Lung (tissue), 11 donors: ENCODE measurements at regions not wholly inside any gene's neighbourhood (a gene's known extent, or its start where the extent isn't known, plus 50 kb on each side); places are given as distances from the start of the nearest gene placed in this dataset.
"Not testable (repeated sequence)": the region's sequence is repeated elsewhere in the genome, so short reads cannot be mapped to it uniquely, and the experiment has no call there.

Source experiments
- ATAC-seq: fragments of 200-7000 bp; cut with Tn5 transposase; one replicate; pipeline ENCODE4 v1.9.1; 2020; ENCODE audit warnings: moderate number of reproducible peaks; ENCODE audit not compliant: insufficient read depth, low FRiP score
- DNase-seq, 3 donors: peaks; one replicate each; pipeline ENCODE4 v3.0.0-alpha.2; 2013 to 2017
- H3K27ac ChIP-seq, 2 donors: one replicate each; pipeline ENCODE4 v1.5.1; 2013; ENCODE audit warnings: mild to moderate bottlenecking in 2 of 2, moderate library complexity in 2 of 2, control low read depth in 1 of 2, inconsistent platforms in 1 of 2, low read depth in 1 of 2, low read length in 1 of 2
- H3K27me3 ChIP-seq, 3 donors: one replicate each; pipeline ENCODE4 v1.5.1; 2013; ENCODE audit warnings: low read length in 2 of 3; ENCODE audit not compliant: control insufficient read depth in 3 of 3, insufficient read depth in 3 of 3
- H3K36me3 ChIP-seq, 4 donors: one replicate each; pipeline ENCODE4 v1.5.1; 2013; ENCODE audit warnings: low read length in 4 of 4, mild to moderate bottlenecking in 1 of 4, moderate library complexity in 1 of 4; ENCODE audit not compliant: control insufficient read depth in 4 of 4, insufficient read depth in 4 of 4
- H3K4me1 ChIP-seq, 5 donors: one replicate each; pipeline ENCODE4 v1.5.1; 2013; ENCODE audit warnings: low read length in 5 of 5, mild to moderate bottlenecking in 2 of 5, moderate library complexity in 1 of 5; ENCODE audit not compliant: control insufficient read depth in 5 of 5, insufficient read depth in 5 of 5
- H3K4me3 ChIP-seq: one replicate; pipeline ENCODE4 v1.5.1; 2013; ENCODE audit warnings: mild to moderate bottlenecking, control low read depth, moderate library complexity
- H3K9ac ChIP-seq, 2 donors: one replicate each; pipeline ENCODE4 v1.5.1; 2013; ENCODE audit warnings: low read length in 2 of 2, control low read depth in 1 of 2; ENCODE audit not compliant: insufficient read depth in 1 of 2
- H3K9me3 ChIP-seq, 4 donors: one replicate each; pipeline ENCODE4 v1.5.1; 2013; ENCODE audit warnings: low read length in 3 of 4, mild to moderate bottlenecking in 1 of 4, moderate library complexity in 1 of 4; ENCODE audit not compliant: control insufficient read depth in 4 of 4, insufficient read depth in 3 of 4
- WGBS, 2 donors: extraction: QIAGEN DNeasy Blood & Tissue Kit; methylation state at CpG; one replicate each; pipeline ENCODE4 v1.1.7; 2013; 5-methylcytosine and 5-hydroxymethylcytosine counted together
- TF ChIP-seq, protein P1 (sequence below): IDR thresholded peaks from 2 replicates; pipeline ENCODE4 v1.5.1; 2012; ENCODE audit warnings: mild to moderate bottlenecking; ENCODE audit errors: control extremely low read depth, extremely low read depth
- donor health status: control.
- donor health status: control.
- donor health status: Bipolar disorder and iron deficiency.
- donor health status: healthy.
- donor health status: DM: yes; HTN: yes; CAD: no.

- Histone ChIP-seq H3K27me3 (no peaks in the 10 kb centered on the region), H3K27ac (no peak overlapping the region), H3K9ac (no peak overlapping the region), H3K4me3 (no peak overlapping the region), H3K9me3 (no peaks in the 10 kb centered on the region), H3K4me1 (no peaks in the 10 kb centered on the region), H3K36me3 (no peaks in the 10 kb centered on the region)
- DNase-seq = no peak
- ATAC-seq = no peak
- WGBS, 2 donors = 94 to 97% methylated on average over 15 of the region's 15 CpGs
- TF ChIP-seq, protein P1, sequence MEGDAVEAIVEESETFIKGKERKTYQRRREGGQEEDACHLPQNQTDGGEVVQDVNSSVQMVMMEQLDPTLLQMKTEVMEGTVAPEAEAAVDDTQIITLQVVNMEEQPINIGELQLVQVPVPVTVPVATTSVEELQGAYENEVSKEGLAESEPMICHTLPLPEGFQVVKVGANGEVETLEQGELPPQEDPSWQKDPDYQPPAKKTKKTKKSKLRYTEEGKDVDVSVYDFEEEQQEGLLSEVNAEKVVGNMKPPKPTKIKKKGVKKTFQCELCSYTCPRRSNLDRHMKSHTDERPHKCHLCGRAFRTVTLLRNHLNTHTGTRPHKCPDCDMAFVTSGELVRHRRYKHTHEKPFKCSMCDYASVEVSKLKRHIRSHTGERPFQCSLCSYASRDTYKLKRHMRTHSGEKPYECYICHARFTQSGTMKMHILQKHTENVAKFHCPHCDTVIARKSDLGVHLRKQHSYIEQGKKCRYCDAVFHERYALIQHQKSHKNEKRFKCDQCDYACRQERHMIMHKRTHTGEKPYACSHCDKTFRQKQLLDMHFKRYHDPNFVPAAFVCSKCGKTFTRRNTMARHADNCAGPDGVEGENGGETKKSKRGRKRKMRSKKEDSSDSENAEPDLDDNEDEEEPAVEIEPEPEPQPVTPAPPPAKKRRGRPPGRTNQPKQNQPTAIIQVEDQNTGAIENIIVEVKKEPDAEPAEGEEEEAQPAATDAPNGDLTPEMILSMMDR = no peak
Observed at GRCh38 chr12:19616781-19617180, 177.5 kb downstream of the AEBP2 start.

- 82 to 88% methylated on average over 7 of the region's 7 CpGs for WGBS, 2 donors
- Histone ChIP-seq H3K9ac (no peak overlapping the region), H3K4me1 (peaks cover 0 to 6% (median 0%) of the 10 kb centered on the region in 5 donors), H3K4me3 (no peak overlapping the region), H3K36me3 (no peaks in the 10 kb centered on the region), H3K27me3 (no peaks in the 10 kb centered on the region), H3K27ac (no peak overlapping the region), H3K9me3 (no peaks in the 10 kb centered on the region)
- ATAC-seq (no peak), DNase-seq (no peak)
- TF ChIP-seq, protein P1 = no peak
Observed at GRCh38 chr12:19620222-19620621, 180.9 kb downstream of the AEBP2 start.

DNA sequence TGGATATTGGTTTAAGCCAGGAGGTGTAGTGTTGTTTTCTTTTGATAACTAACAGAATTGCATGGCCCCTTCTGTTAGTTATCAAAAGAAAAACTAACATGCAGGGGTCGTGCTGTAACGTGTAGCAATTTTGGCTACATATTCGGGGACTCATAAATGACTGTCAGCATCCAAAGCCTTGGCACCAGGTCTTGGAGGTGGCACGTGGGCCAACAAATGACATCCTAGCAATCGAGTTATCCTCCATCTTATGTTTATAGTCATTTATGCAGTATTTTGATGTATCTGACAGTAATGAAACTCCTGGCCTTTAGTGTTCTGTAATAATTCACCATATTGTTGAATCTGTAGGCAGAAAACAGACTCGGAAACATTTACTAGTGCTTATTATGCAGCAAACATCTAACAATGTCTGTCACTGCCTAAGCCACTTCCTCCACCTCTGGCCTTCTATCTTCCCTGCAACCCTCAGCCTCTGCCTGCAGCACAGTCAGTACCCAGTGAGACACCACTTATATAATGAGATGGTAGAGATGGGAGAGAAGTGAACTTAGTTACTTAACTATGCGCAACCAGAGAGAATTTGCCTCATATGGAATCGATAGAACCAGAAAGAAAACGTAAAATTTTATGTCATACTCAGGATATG lies 184.6 kb downstream of the AEBP2 start:
- Histone ChIP-seq H3K27me3 (no peaks in the 10 kb centered on the region), H3K4me3 (no peak overlapping the region), H3K9ac (no peak overlapping the region), H3K27ac (no peak overlapping the region), H3K36me3 (no peaks in the 10 kb centered on the region), H3K9me3 (peaks cover 0 to 3% (median 0%) of the 10 kb centered on the region in 4 donors), H3K4me1 (peaks cover 0 to 13% (median 1%) of the 10 kb centered on the region in 5 donors)
- DNase-seq (no peak), ATAC-seq (no peak)
- TF ChIP-seq, protein P1 = no peak
- 87 to 92% methylated on average over 9 of the region's 9 CpGs for WGBS, 2 donors

- WGBS, 2 donors = 77 to 92% methylated on average over 6 of the region's 6 CpGs
- Histone ChIP-seq H3K27me3 (no peaks in the 10 kb centered on the region), H3K9me3 (peaks cover 0 to 3% (median 0%) of the 10 kb centered on the region in 4 donors), H3K4me3 (no peak overlapping the region), H3K27ac (no peak overlapping the region), H3K4me1 (peaks cover 0 to 13% (median 1%) of the 10 kb centered on the region in 5 donors), H3K36me3 (no peaks in the 10 kb centered on the region), H3K9ac (no peak overlapping the region)
- TF ChIP-seq, protein P1 = no peak
- peak in 2 of 3 donors; percentile 48 to 62 for DNase-seq
- ATAC-seq = no peak
Observed at GRCh38 chr12:19624491-19624890, 185.2 kb downstream of the AEBP2 start.

DNA sequence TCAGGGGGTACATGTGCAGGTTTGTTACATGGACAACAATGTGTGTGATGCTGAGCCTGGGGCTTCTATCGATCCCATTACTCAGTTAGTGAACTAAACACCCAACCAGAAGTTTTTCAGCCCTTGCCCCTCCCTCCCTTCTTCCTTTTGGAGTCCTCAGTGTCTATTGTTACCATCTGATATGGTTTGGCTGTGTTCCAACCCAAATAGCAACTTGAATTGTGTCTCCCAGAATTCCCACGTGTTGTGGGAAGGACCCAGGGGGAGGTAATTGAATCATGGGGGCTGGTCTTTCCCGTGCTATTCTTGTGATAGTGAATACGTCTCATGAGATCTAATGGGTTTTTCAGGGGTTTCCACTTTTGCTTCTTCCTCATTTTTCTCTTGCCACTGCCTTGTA lies 186.3 kb downstream of the AEBP2 start:
- not testable (repeated sequence) for H3K27ac ChIP-seq, H3K4me3 ChIP-seq, H3K27me3 ChIP-seq, H3K9me3 ChIP-seq, ATAC-seq, H3K36me3 ChIP-seq, H3K9ac ChIP-seq
- H3K4me1 ChIP-seq = peaks cover 0 to 13% (median 1%) of the 10 kb centered on the region in 5 donors
- 54 to 82% methylated on average over 4 of the region's 4 CpGs for WGBS, 2 donors
- peak in 1 of 3 donors; percentile 24 for DNase-seq
